ENCODE measurements at regions not wholly inside any gene's neighbourhood (a gene's known extent, or its start where the extent isn't known, plus 50 kb on each side); places are given as distances from the start of the nearest gene placed in this dataset.

DNA sequence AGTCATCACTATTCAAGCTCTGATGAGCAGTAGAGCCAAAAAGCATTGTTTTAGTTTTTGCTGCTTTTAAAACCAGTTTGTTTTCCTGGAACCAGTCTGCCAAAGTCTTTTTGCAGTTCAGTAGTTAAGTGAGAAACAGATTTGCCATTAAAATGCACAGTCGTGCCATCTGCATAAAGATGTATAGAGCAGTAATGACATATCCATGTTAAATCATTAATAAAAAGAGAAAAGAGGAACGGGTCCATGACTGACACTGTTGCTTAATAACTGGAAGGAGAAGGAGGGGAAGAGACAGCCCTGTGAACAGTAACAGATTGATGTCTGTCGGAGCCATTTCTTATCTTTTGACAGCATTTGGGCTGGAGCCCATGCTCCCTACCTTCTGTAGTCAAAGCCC, 704.6 kb downstream of the SATB2 start:
- TF ChIP-seq EZH2 (IDR thresholded peaks at IDR 0.05; ENCODE audit: insufficient read depth, low read length) = no peak
- TF ChIP-seq, protein P1, sequence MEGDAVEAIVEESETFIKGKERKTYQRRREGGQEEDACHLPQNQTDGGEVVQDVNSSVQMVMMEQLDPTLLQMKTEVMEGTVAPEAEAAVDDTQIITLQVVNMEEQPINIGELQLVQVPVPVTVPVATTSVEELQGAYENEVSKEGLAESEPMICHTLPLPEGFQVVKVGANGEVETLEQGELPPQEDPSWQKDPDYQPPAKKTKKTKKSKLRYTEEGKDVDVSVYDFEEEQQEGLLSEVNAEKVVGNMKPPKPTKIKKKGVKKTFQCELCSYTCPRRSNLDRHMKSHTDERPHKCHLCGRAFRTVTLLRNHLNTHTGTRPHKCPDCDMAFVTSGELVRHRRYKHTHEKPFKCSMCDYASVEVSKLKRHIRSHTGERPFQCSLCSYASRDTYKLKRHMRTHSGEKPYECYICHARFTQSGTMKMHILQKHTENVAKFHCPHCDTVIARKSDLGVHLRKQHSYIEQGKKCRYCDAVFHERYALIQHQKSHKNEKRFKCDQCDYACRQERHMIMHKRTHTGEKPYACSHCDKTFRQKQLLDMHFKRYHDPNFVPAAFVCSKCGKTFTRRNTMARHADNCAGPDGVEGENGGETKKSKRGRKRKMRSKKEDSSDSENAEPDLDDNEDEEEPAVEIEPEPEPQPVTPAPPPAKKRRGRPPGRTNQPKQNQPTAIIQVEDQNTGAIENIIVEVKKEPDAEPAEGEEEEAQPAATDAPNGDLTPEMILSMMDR (IDR thresholded peaks at IDR 0.05; ENCODE audit: insufficient read depth, low read depth, low read length) = no peak
